ENCODE measurements at regions not wholly inside any gene's neighbourhood (a gene's known extent, or its start where the extent isn't known, plus 50 kb on each side); places are given as distances from the start of the nearest gene placed in this dataset.
A peak's percentile ranks its signal among the peaks of the same experiment; 100 is the strongest.
"Not testable (repeated sequence)": the region's sequence is repeated elsewhere in the genome, so short reads cannot be mapped to it uniquely, and the experiment has no call there.

GRCh38 chr1:30090162-30090820 is 633.1 kb downstream of the MATN1 start:
- Mint-ChIP-seq H3K36me3 (ENCODE audit: insufficient read depth in 2 of 2) (peaks cover 8 to 11% of the 10 kb centered on the region in 2 donors), H3K4me3 (no peak overlapping the region), H3K9me3 (peaks cover 15 to 22% of the 10 kb centered on the region in 2 donors), H3K4me1 (ENCODE audit: low read depth) (no peaks in the 10 kb centered on the region), H3K27me3 (ENCODE audit: low read depth) (peaks cover 30% of the 10 kb centered on the region), H3K27ac (no peak overlapping the region)
- ATAC-seq (replicated peaks in 1 of 2) (no peak), DNase-seq (no peak)

GRCh38 chr1:30089024-30089430 is 634.4 kb downstream of the MATN1 start:
- DNase-seq (no peak), ATAC-seq (replicated peaks in 1 of 2) (no peak)
- Mint-ChIP-seq H3K4me3 (no peak overlapping the region), H3K4me1 (ENCODE audit: low read depth) (no peaks in the 10 kb centered on the region), H3K27ac (no peak overlapping the region), H3K36me3 (ENCODE audit: insufficient read depth in 2 of 2) (peaks cover 8 to 11% of the 10 kb centered on the region in 2 donors), H3K27me3 (ENCODE audit: low read depth) (peaks cover 30% of the 10 kb centered on the region), H3K9me3 (peaks cover 15 to 22% of the 10 kb centered on the region in 2 donors)

GRCh38 chr1:30088594-30088993 is 634.8 kb downstream of the MATN1 start:
- Mint-ChIP-seq H3K27ac (no peak overlapping the region), H3K4me1 (ENCODE audit: low read depth) (no peaks in the 10 kb centered on the region), H3K36me3 (ENCODE audit: insufficient read depth in 2 of 2) (peaks cover 8 to 11% of the 10 kb centered on the region in 2 donors), H3K4me3 (no peak overlapping the region), H3K27me3 (ENCODE audit: low read depth) (peaks cover 30% of the 10 kb centered on the region), H3K9me3 (peaks cover 15 to 21% of the 10 kb centered on the region in 2 donors)
- ATAC-seq (replicated peaks in 1 of 2) (no peak), DNase-seq (no peak)

GRCh38 chr1:30087465-30087864 is 635.9 kb downstream of the MATN1 start:
- DNase-seq (no peak), ATAC-seq (replicated peaks in 1 of 2) (no peak)
- peaks cover 10 to 12% of the 10 kb centered on the region in 2 donors for H3K9me3 Mint-ChIP-seq
- H3K36me3 Mint-ChIP-seq (ENCODE audit: insufficient read depth in 2 of 2) = peaks cover 8 to 10% of the 10 kb centered on the region in 2 donors
- H3K4me1 Mint-ChIP-seq (ENCODE audit: low read depth) = no peaks in the 10 kb centered on the region
- H3K27ac Mint-ChIP-seq = no peak overlapping the region
- no peak overlapping the region for H3K4me3 Mint-ChIP-seq
- peaks cover 30% of the 10 kb centered on the region for H3K27me3 Mint-ChIP-seq (ENCODE audit: low read depth)

GRCh38 chr1:30085811-30086770 is 637.3 kb downstream of the MATN1 start:
- peaks cover under 1 to 1% of the 10 kb centered on the region in 2 donors for H3K9me3 Mint-ChIP-seq
- no peak overlapping the region for H3K27ac Mint-ChIP-seq
- peak; percentile 50 to 60 for DNase-seq
- no peaks in the 10 kb centered on the region for H3K4me1 Mint-ChIP-seq (ENCODE audit: low read depth)
- H3K27me3 Mint-ChIP-seq (ENCODE audit: low read depth) = peaks cover 43% of the 10 kb centered on the region
- no peak overlapping the region for H3K4me3 Mint-ChIP-seq
- peak; percentile 40 to 55 for ATAC-seq (replicated peaks in 1 of 2)
- H3K36me3 Mint-ChIP-seq (ENCODE audit: insufficient read depth in 2 of 2) = no peaks in the 10 kb centered on the region

- Mint-ChIP-seq H3K9me3 (no peaks in the 10 kb centered on the region), H3K4me1 (ENCODE audit: low read depth) (no peaks in the 10 kb centered on the region), H3K27me3 (ENCODE audit: low read depth) (peaks cover 42% of the 10 kb centered on the region), H3K4me3 (no peak overlapping the region), H3K36me3 (ENCODE audit: insufficient read depth in 2 of 2) (no peaks in the 10 kb centered on the region), H3K27ac (no peak overlapping the region)
- ATAC-seq (replicated peaks in 1 of 2) (no peak), DNase-seq (no peak)
Observed at GRCh38 chr1:30084909-30085571, 638.3 kb downstream of the MATN1 start.

GRCh38 chr1:30083800-30084464 is 639.5 kb downstream of the MATN1 start:
- no peaks in the 10 kb centered on the region for H3K4me1 Mint-ChIP-seq (ENCODE audit: low read depth)
- H3K36me3 Mint-ChIP-seq (ENCODE audit: insufficient read depth in 2 of 2) = no peaks in the 10 kb centered on the region
- no peaks in the 10 kb centered on the region for H3K9me3 Mint-ChIP-seq
- H3K27ac Mint-ChIP-seq = no peak overlapping the region
- H3K27me3 Mint-ChIP-seq (ENCODE audit: low read depth) = peaks cover 30% of the 10 kb centered on the region
- no peak overlapping the region for H3K4me3 Mint-ChIP-seq
- no peak for ATAC-seq (replicated peaks in 1 of 2)
- DNase-seq = no peak

- no peak overlapping the region for H3K27ac Mint-ChIP-seq
- peaks cover 24% of the 10 kb centered on the region for H3K27me3 Mint-ChIP-seq (ENCODE audit: low read depth)
- ATAC-seq (replicated peaks in 1 of 2) (no peak), DNase-seq (no peak)
- H3K9me3 Mint-ChIP-seq = no peaks in the 10 kb centered on the region
- H3K4me3 Mint-ChIP-seq = no peak overlapping the region
- H3K36me3 Mint-ChIP-seq (ENCODE audit: insufficient read depth in 2 of 2) = no peaks in the 10 kb centered on the region
- H3K4me1 Mint-ChIP-seq (ENCODE audit: low read depth) = no peaks in the 10 kb centered on the region
Observed at GRCh38 chr1:30081379-30082102, 641.8 kb downstream of the MATN1 start.

GRCh38 chr1:30075916-30076315 is 647.5 kb downstream of the MATN1 start:
- H3K27ac Mint-ChIP-seq, H3K4me3 Mint-ChIP-seq: not testable (repeated sequence)

GRCh38 chr1:30068787-30069472 is 654.5 kb downstream of the MATN1 start:
- H3K27ac Mint-ChIP-seq = no peak overlapping the region
- H3K4me3 Mint-ChIP-seq = no peak overlapping the region
- H3K9me3 Mint-ChIP-seq = peaks cover 0 to 1% of the 10 kb centered on the region in 2 donors
- DNase-seq (no peak), ATAC-seq (replicated peaks in 1 of 2) (peak in 1 of 2 donors; percentile 49)
- no peaks in the 10 kb centered on the region for H3K27me3 Mint-ChIP-seq (ENCODE audit: low read depth)
- H3K4me1 Mint-ChIP-seq (ENCODE audit: low read depth) = no peaks in the 10 kb centered on the region
- H3K36me3 Mint-ChIP-seq (ENCODE audit: insufficient read depth in 2 of 2) = no peaks in the 10 kb centered on the region

More at GRCh38 chr1:30075916-30076315, 647.5 kb downstream of the MATN1 start:
- H3K9me3 Mint-ChIP-seq; DNase-seq; ATAC-seq (replicated peaks in 1 of 2); H3K4me1 Mint-ChIP-seq (ENCODE audit: low read depth); H3K36me3 Mint-ChIP-seq (ENCODE audit: insufficient read depth in 2 of 2): not testable (repeated sequence)
- peaks cover 19% of the 10 kb centered on the region for H3K27me3 Mint-ChIP-seq (ENCODE audit: low read depth)

GRCh38 chr1:30064547-30064946 is 658.8 kb downstream of the MATN1 start:
- peak in 1 of 2 donors; percentile 41 for ATAC-seq (replicated peaks in 1 of 2)
- Mint-ChIP-seq H3K36me3 (ENCODE audit: insufficient read depth in 2 of 2) (no peaks in the 10 kb centered on the region), H3K9me3 (peaks cover 0 to 1% of the 10 kb centered on the region in 2 donors), H3K27ac (no peak overlapping the region), H3K4me1 (ENCODE audit: low read depth) (no peaks in the 10 kb centered on the region), H3K4me3 (no peak overlapping the region), H3K27me3 (ENCODE audit: low read depth) (no peaks in the 10 kb centered on the region)
- no peak for DNase-seq

Measured in activated T-cell treated with anti-CD3 and anti-CD28 coated beads, Interleukin-2, amount 50 U/mL, for 72 hours (primary cell).